OCI-LY7 (cell line): ENCODE measurements at regions not wholly inside any gene's neighbourhood (a gene's known extent, or its start where the extent isn't known, plus 50 kb on each side); places are given as distances from the start of the nearest gene placed in this dataset.

ENCODE experiments used
- CTCF ChIP-seq: fragments of 200-600 bp; sonication (generic); conservative IDR thresholded peaks from 2 replicates; pipeline ENCODE4 v1.5.1; 2014; ENCODE audit warnings: mild to moderate bottlenecking, antibody characterized with exemption, low read length, moderate library complexity, mixed read lengths
- EZH2phosphoT487 ChIP-seq: fragments of 200-600 bp; sonication (generic); IDR thresholded peaks from 2 replicates; pipeline ENCODE4 v1.6.1; 2018; ENCODE audit warnings: low read depth, borderline replicate concordance, mild to moderate bottlenecking, mixed run types, antibody characterized with exemption, low read length, moderate library complexity, mixed read lengths

- TF ChIP-seq CTCF (no peak), EZH2phosphoT487 (no peak)
These were observed 175.4 kb downstream of the SEM1 start for GRCh38 chr7:96534221-96534620.
